ENCODE measurements at regions not wholly inside any gene's neighbourhood (a gene's known extent, or its start where the extent isn't known, plus 50 kb on each side); places are given as distances from the start of the nearest gene placed in this dataset.

GRCh38 chr12:118514297-118514696 is 137.9 kb downstream of the SUDS3 start:
- no peak for TF ChIP-seq BCL11A (IDR thresholded peaks at IDR 0.05; ENCODE audit: low read depth in 2 of 2, low read length in 2 of 2)
- no peak for TF ChIP-seq USF2 (IDR thresholded peaks at IDR 0.05; ENCODE audit: low read length)
- TF ChIP-seq RFX5 (IDR thresholded peaks at IDR 0.05; ENCODE audit: borderline replicate concordance, low read depth, low read length): no peak
- TF ChIP-seq CTCF (IDR thresholded peaks at IDR 0.05; ENCODE audit: control extremely low read depth in 1 of 3, insufficient read depth in 1 of 3, low read depth in 1 of 3, low read length in 3 of 3): no peak
- no peak for TF ChIP-seq MAX (IDR thresholded peaks at IDR 0.05)
- no peak for TF ChIP-seq POLR2AphosphoS5 (IDR thresholded peaks at IDR 0.05; ENCODE audit: low read depth, low read length)
- no peak for TF ChIP-seq SRF (IDR thresholded peaks at IDR 0.05; ENCODE audit: low read depth, low read length)
- TF ChIP-seq GABPA (IDR thresholded peaks at IDR 0.05; ENCODE audit: borderline replicate concordance, insufficient read depth, low read length): no peak
- TF ChIP-seq JUND (IDR thresholded peaks at IDR 0.05; ENCODE audit: low read length): no peak
